AML-193 (cell line): ENCODE measurements at regions not wholly inside any gene's neighbourhood (a gene's known extent, or its start where the extent isn't known, plus 50 kb on each side); places are given as distances from the start of the nearest gene placed in this dataset.

Experiments
- DNase-seq, 2 experiments: peaks; one replicate each; lab custom pipeline; 2025; lab: John Stamatoyannopoulos, UW

- no peak for DNase-seq
Measured at GRCh38 chr4:29521281-29521680, 1198.9 kb upstream of the PCDH7 start.

- no peak for DNase-seq
Measured at GRCh38 chr4:29536745-29537144, 1183.4 kb upstream of the PCDH7 start.

GRCh38 chr4:29538889-29539646 lies 1181.1 kb upstream of the PCDH7 start:
- no peak for DNase-seq

GRCh38 chr4:29540439-29541102 lies 1179.6 kb upstream of the PCDH7 start:
- no peak for DNase-seq

- DNase-seq = no peak
Measured at GRCh38 chr4:29541757-29542156, 1178.4 kb upstream of the PCDH7 start.

GRCh38 chr4:29549342-29549741 lies 1170.8 kb upstream of the PCDH7 start:
- no peak for DNase-seq

- no peak for DNase-seq
Measured at GRCh38 chr4:29551821-29552220, 1168.3 kb upstream of the PCDH7 start.

- DNase-seq = no peak
Measured at GRCh38 chr4:29553846-29554245, 1166.3 kb upstream of the PCDH7 start.

- DNase-seq = no peak
Measured at GRCh38 chr4:29558789-29559188, 1161.4 kb upstream of the PCDH7 start.

- DNase-seq = no peak
Measured at GRCh38 chr4:29559286-29559685, 1160.9 kb upstream of the PCDH7 start.

- DNase-seq = no peak
Measured at GRCh38 chr4:29560452-29560851, 1159.7 kb upstream of the PCDH7 start.

GRCh38 chr4:29565256-29565655 lies 1154.9 kb upstream of the PCDH7 start:
- no peak for DNase-seq

- no peak for DNase-seq
Measured at GRCh38 chr4:29566371-29566770, 1153.8 kb upstream of the PCDH7 start.

GRCh38 chr4:29571322-29571721 lies 1148.8 kb upstream of the PCDH7 start:
- no peak for DNase-seq

GRCh38 chr4:29578329-29578728 lies 1141.8 kb upstream of the PCDH7 start:
- no peak for DNase-seq

- DNase-seq = no peak
Measured at GRCh38 chr4:29581457-29581856, 1138.7 kb upstream of the PCDH7 start.

GRCh38 chr4:29588617-29589016 lies 1131.6 kb upstream of the PCDH7 start:
- DNase-seq = no peak

- no peak for DNase-seq
Measured at GRCh38 chr4:29596228-29596627, 1123.9 kb upstream of the PCDH7 start.

GRCh38 chr4:29619168-29619567 lies 1101.0 kb upstream of the PCDH7 start:
- DNase-seq = no peak

GRCh38 chr4:29632199-29632598 lies 1088.0 kb upstream of the PCDH7 start:
- no peak for DNase-seq

- DNase-seq = no peak
Measured at GRCh38 chr4:29636961-29637360, 1083.2 kb upstream of the PCDH7 start.

- DNase-seq = no peak
Measured at GRCh38 chr4:29653221-29653620, 1066.9 kb upstream of the PCDH7 start.

GRCh38 chr4:29680644-29681043 lies 1039.5 kb upstream of the PCDH7 start:
- DNase-seq = no peak

GRCh38 chr4:29704059-29704458 lies 1016.1 kb upstream of the PCDH7 start:
- no peak for DNase-seq
